IMR-90 (cell line): ENCODE measurements at regions not wholly inside any gene's neighbourhood (a gene's known extent, or its start where the extent isn't known, plus 50 kb on each side); places are given as distances from the start of the nearest gene placed in this dataset.

Experiments used
- ATAC-seq: fragments of 200-7000 bp; cut with Tn5 transposase; 2 replicates; pipeline ENCODE4 v1.9.1; 2020; ENCODE audit warnings: low read depth, mild to moderate bottlenecking, moderate library complexity
- BruUV-seq: library from RNA; stranded (reverse); fragments of 400-500 nt; replicated peaks from 2 replicates; lab custom pipeline; 2021; lab: Mats Ljungman, UMichigan
- CTCF ChIA-PET: fragments of 300-600 bp; formaldehyde crosslinking; extraction: SDS; loops from one replicate; lab custom pipeline; 2021; ENCODE audit warnings: antibody characterized with exemption; lab: Yijun Ruan, JAX
- POLR2A ChIA-PET: fragments of 300-600 bp; sonication (Branson Sonifier 250); formaldehyde crosslinking; loops from one replicate; lab custom pipeline; 2022; ENCODE audit warnings: antibody characterized with exemption; ENCODE audit not compliant: unreplicated experiment; lab: Charles Lee
- DNase-seq: peaks from one replicate; pipeline ENCODE4 v3.0.0; 2013
- H2AFZ ChIP-seq: replicated peaks from 2 replicates; pipeline ENCODE3; 2013; ENCODE audit warnings: low read length, mild to moderate bottlenecking; ENCODE audit not compliant: poor library complexity
- H2AK5ac ChIP-seq: 2 replicates; pipeline ENCODE4 v1.6.1; 2013; ENCODE audit warnings: low read depth, low read length, inconsistent platforms
- H2AK9ac ChIP-seq: replicated peaks from 2 replicates; pipeline ENCODE3; 2013; ENCODE audit warnings: mild to moderate bottlenecking, low read depth, low read length, moderate library complexity; ENCODE audit not compliant: poor library complexity
- H2BK120ac ChIP-seq: 2 replicates; pipeline ENCODE4 v1.6.1; 2013; ENCODE audit warnings: low read depth, low read length, inconsistent platforms
- H2BK15ac ChIP-seq: 3 replicates; pipeline ENCODE4 v1.6.1; 2013; ENCODE audit warnings: low read depth, low read length, inconsistent platforms
- H2BK20ac ChIP-seq: 2 replicates; pipeline ENCODE4 v1.6.1; 2013; ENCODE audit warnings: low read depth, mild to moderate bottlenecking, inconsistent platforms, low read length, moderate library complexity
- H2BK5ac ChIP-seq: 2 replicates; pipeline ENCODE4 v1.6.1; 2013; ENCODE audit warnings: mild to moderate bottlenecking, low read depth, low read length, inconsistent platforms; ENCODE audit not compliant: poor library complexity, severe bottlenecking
- H3K14ac ChIP-seq: replicated peaks from 2 replicates; pipeline ENCODE4 v1.6.1; 2013; ENCODE audit warnings: low read depth, low read length, inconsistent platforms
- H3K18ac ChIP-seq: 2 replicates; pipeline ENCODE4 v1.6.1; 2013; ENCODE audit warnings: low read depth, low read length, control low read depth
- H3K23ac ChIP-seq: 2 replicates; pipeline ENCODE4 v1.6.1; 2013; ENCODE audit warnings: low read depth, low read length, inconsistent platforms
- H3K27ac ChIP-seq: 2 replicates; pipeline ENCODE4 v1.5.1; 2013; ENCODE audit warnings: mild to moderate bottlenecking, control low read depth, low read length; ENCODE audit not compliant: insufficient read depth
- H3K27me3 ChIP-seq: 2 replicates; pipeline ENCODE4 v1.6.1; 2013; ENCODE audit warnings: low read length; ENCODE audit not compliant: control insufficient read depth, insufficient read depth
- H3K36me3 ChIP-seq: 2 replicates; pipeline ENCODE4 v1.6.1; 2013; ENCODE audit warnings: low read length, mixed read lengths; ENCODE audit not compliant: control insufficient read depth, insufficient read depth
- H3K4ac ChIP-seq: 2 replicates; pipeline ENCODE4 v1.6.1; 2013; ENCODE audit warnings: low read depth, low read length, inconsistent platforms
- H3K4me1 ChIP-seq: 2 replicates; pipeline ENCODE4 v1.6.1; 2013; ENCODE audit warnings: low read length, mixed read lengths; ENCODE audit not compliant: control insufficient read depth, insufficient read depth
- H3K4me2 ChIP-seq: 2 replicates; pipeline ENCODE4 v1.6.1; 2013; ENCODE audit warnings: low read depth, mild to moderate bottlenecking, control low read depth, low read length, moderate library complexity
- H3K4me3 ChIP-seq: 2 replicates; pipeline ENCODE4 v1.5.1; 2013; ENCODE audit warnings: low read depth, mild to moderate bottlenecking, control low read depth, low read length, moderate library complexity; ENCODE audit not compliant: insufficient read depth
- H3K56ac ChIP-seq: 2 replicates; pipeline ENCODE4 v1.6.1; 2013; ENCODE audit warnings: low read length, inconsistent platforms; ENCODE audit not compliant: insufficient read depth; ENCODE audit errors: extremely low read depth
- H3K79me1 ChIP-seq, 2 experiments: 2 replicates each; pipeline ENCODE4 v1.6.1; 2013; ENCODE audit warnings: low read length in 2 of 2, inconsistent platforms in 1 of 2, low read depth in 1 of 2
- H3K9ac ChIP-seq: 2 replicates; pipeline ENCODE4 v1.6.1; 2013; ENCODE audit warnings: low read depth, low read length, control low read depth
- H3K9me1 ChIP-seq: 2 replicates; pipeline ENCODE4 v1.6.1; 2013; ENCODE audit warnings: low read length, inconsistent platforms; ENCODE audit not compliant: insufficient read depth
- H3K9me3 ChIP-seq: 2 replicates; pipeline ENCODE4 v1.6.1; 2013; ENCODE audit warnings: low read length; ENCODE audit not compliant: control insufficient read depth, insufficient read depth
- H4K20me1 ChIP-seq: 2 replicates; pipeline ENCODE4 v1.6.1; 2013; ENCODE audit warnings: low read length, inconsistent platforms; ENCODE audit not compliant: insufficient read depth
- H4K5ac ChIP-seq: 2 replicates; pipeline ENCODE4 v1.6.1; 2013; ENCODE audit warnings: mild to moderate bottlenecking, low read depth, low read length, control low read depth
- H4K8ac ChIP-seq, 2 experiments: 2 replicates each; pipeline ENCODE4 v1.6.1; 2013; ENCODE audit warnings: low read depth in 2 of 2, low read length in 2 of 2, control low read depth in 1 of 2, inconsistent platforms in 1 of 2
- H4K91ac ChIP-seq: 2 replicates; pipeline ENCODE4 v1.6.1; 2013; ENCODE audit warnings: low read depth, low read length, inconsistent platforms; ENCODE audit not compliant: insufficient read depth
- BHLHE40 ChIP-seq: fragments of 150-350 bp; IDR thresholded peaks from 2 replicates; pipeline ENCODE4 v1.6.1; 2016; ENCODE audit warnings: mild to moderate bottlenecking, low read depth, low read length
- CEBPB ChIP-seq: IDR thresholded peaks from 2 replicates; pipeline ENCODE4 v1.6.1; 2012; ENCODE audit warnings: low read depth, low read length, improper control_type of control experiment
- CHD1 ChIP-seq: IDR thresholded peaks from 2 replicates; pipeline ENCODE4 v1.6.1; 2012; ENCODE audit warnings: low read depth, low read length, improper control_type of control experiment
- FOS ChIP-seq: fragments of 150-350 bp; IDR thresholded peaks from 2 replicates; pipeline ENCODE4 v1.6.1; 2016; ENCODE audit warnings: low read depth, low read length
- MAFK ChIP-seq: IDR thresholded peaks from 2 replicates; pipeline ENCODE4 v1.6.1; 2012; ENCODE audit warnings: low read depth, low read length, improper control_type of control experiment
- MAZ ChIP-seq: IDR thresholded peaks from 2 replicates; pipeline ENCODE4 v1.6.1; 2012; ENCODE audit warnings: low read depth, mild to moderate bottlenecking, low read length, improper control_type of control experiment, moderate library complexity, borderline replicate concordance
- MXI1 ChIP-seq: IDR thresholded peaks from 2 replicates; pipeline ENCODE4 v1.6.1; 2012; ENCODE audit warnings: low read depth, mild to moderate bottlenecking, low read length, moderate library complexity, borderline replicate concordance
- NFE2L2 ChIP-seq: fragments of 150-350 bp; IDR thresholded peaks from 2 replicates; pipeline ENCODE4 v1.6.1; 2016; ENCODE audit warnings: low read depth, mild to moderate bottlenecking, low read length
- POLR2A ChIP-seq: IDR thresholded peaks from 2 replicates; pipeline ENCODE4 v1.6.1; 2012; ENCODE audit warnings: mild to moderate bottlenecking, low read depth, low read length
- RAD21 ChIP-seq: IDR thresholded peaks from 2 replicates; pipeline ENCODE4 v1.6.1; 2012; ENCODE audit warnings: low read length, improper control_type of control experiment
- RCOR1 ChIP-seq: IDR thresholded peaks from 2 replicates; pipeline ENCODE4 v1.6.1; 2012; ENCODE audit warnings: mild to moderate bottlenecking, low read length, improper control_type of control experiment; ENCODE audit not compliant: insufficient replicate concordance
- RFX5 ChIP-seq: IDR thresholded peaks from 2 replicates; pipeline ENCODE4 v1.8.0; 2012; ENCODE audit warnings: low read depth, mild to moderate bottlenecking, low read length, moderate library complexity
- SMC3 ChIP-seq: fragments of 150-350 bp; IDR thresholded peaks from 2 replicates; pipeline ENCODE4 v1.6.1; 2016; ENCODE audit warnings: low read depth, mild to moderate bottlenecking, antibody characterized with exemption, low read length, moderate library complexity
- WGBS, 2 experiments: methylation state at CpG; one replicate each; pipeline versions ENCODE4 v1.1.5 to v1.1.7; 2013; ENCODE audit warnings: missing lambda C conversion rate in 2 of 2; ENCODE audit not compliant: insufficient read length in 1 of 2; ENCODE audit errors: extremely low coverage in 2 of 2; 5-methylcytosine and 5-hydroxymethylcytosine counted together
- dilution Hi-C: fragments of 300-500 bp; cut with HindIII; formaldehyde crosslinking; loops from one replicate; pipeline ENCODE4 v1.14.3; 2018; ENCODE audit warnings: low sequenced_read_pairs; ENCODE audit not compliant: unreplicated experiment
- in situ Hi-C: fragments of 300-500 bp; cut with MboI; formaldehyde crosslinking; loops from 3 replicates; pipeline ENCODE4 v1.14.3; 2019; ENCODE audit warnings: low sequenced_read_pairs, inconsistent platforms, mixed read lengths
- intact Hi-C: fragments of 100-400 bp; cut with micrococcal nuclease; formaldehyde crosslinking; loops from 2 replicates; pipeline ENCODE4 v1.10.0; 2022
- TF ChIP-seq, protein P1 (sequence below): conservative IDR thresholded peaks from 2 replicates; pipeline ENCODE4 v1.5.1; 2012; ENCODE audit warnings: mild to moderate bottlenecking, low read depth, low read length, improper control_type of control experiment
- TF ChIP-seq, protein P2 (sequence below): fragments of 150-350 bp; IDR thresholded peaks from 2 replicates; pipeline ENCODE4 v1.6.1; 2017; ENCODE audit warnings: mild to moderate bottlenecking, antibody characterized with exemption, low read length, low read depth
- TF ChIP-seq, protein P3 (sequence below): fragments of 150-350 bp; IDR thresholded peaks from 2 replicates; pipeline ENCODE4 v1.6.1; 2016; ENCODE audit warnings: low read depth, mild to moderate bottlenecking, low read length, moderate library complexity, borderline replicate concordance

DNA sequence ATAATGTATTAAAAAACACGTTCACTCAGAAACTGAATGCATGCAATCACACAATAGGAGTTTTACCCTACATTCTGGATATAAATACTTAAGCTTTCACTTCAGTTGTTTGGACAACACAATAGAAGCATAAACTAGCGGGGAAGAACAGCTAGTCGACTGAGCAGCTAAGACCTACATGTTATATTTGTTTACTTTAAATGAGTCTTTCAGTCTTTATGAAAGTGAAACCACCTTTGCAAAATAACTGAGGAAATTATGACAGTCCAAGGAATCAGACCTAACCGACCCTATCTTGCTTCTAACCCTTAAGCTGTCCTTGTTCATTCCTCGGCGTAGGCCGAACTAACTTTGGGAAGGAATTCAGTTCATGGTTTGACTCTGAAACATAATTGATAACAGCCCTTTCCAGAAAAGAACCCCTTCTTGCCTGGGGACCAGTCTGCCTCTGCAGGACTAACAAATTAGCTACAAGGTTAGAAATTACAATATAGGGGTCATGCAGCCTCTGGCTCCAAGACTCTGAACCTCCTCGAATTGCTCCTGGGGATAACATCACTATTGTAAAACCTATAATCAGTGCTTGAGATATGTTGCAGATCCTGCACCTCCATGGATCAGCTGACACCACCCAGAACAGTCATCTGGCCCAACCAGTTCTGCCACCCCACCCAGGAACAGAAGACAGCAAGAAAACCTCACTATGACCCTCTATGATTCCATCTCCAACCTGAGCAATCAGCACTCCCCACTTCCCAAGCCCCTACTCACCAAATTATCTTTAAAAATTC is 185.1 kb upstream of the KLF6 start:
- no peaks in the 10 kb centered on the region; the same call in 1 of the 2 replicates for H3K9me1 ChIP-seq
- intact Hi-C loops (no loop called here), in situ Hi-C loops (no loop called here), dilution Hi-C loops (no loop called here)
- ChIA-PET POLR2A (no interaction called here), CTCF (no interaction called here)
- no peaks in the 10 kb centered on the region for H3K9me3 ChIP-seq
- no peak overlapping the region for H3K56ac ChIP-seq
- H3K4me1 ChIP-seq: no peaks in the 10 kb centered on the region
- H4K91ac ChIP-seq: no peak overlapping the region
- no peak overlapping the region for H2AK5ac ChIP-seq
- no peak overlapping the region for H4K8ac ChIP-seq
- H3K79me1 ChIP-seq: no peaks in the 10 kb centered on the region
- no peak overlapping the region for H3K4ac ChIP-seq
- H3K18ac ChIP-seq: no peak overlapping the region
- no peak overlapping the region for H2BK5ac ChIP-seq
- no peak overlapping the region for H3K9ac ChIP-seq
- no peak overlapping the region for H2AK9ac ChIP-seq
- no peaks in the 10 kb centered on the region for H4K20me1 ChIP-seq
- BruUV-seq: no TSS peak
- no peak overlapping the region for H2BK120ac ChIP-seq
- no peak overlapping the region; the same call in 1 of the 2 replicates for H3K14ac ChIP-seq
- H2AFZ ChIP-seq: no peak overlapping the region
- H3K27me3 ChIP-seq: no peaks in the 10 kb centered on the region
- H3K23ac ChIP-seq: no peak overlapping the region
- H3K4me2 ChIP-seq: peak overlapping the region; percentile 42; the same call in 1 of the 2 replicates
- no peak overlapping the region for H3K4me3 ChIP-seq
- H2BK15ac ChIP-seq: no peak overlapping the region
- no peak for ATAC-seq
- no peak overlapping the region for H2BK20ac ChIP-seq
- peak overlapping the region; percentile 31; the same call in 1 of the 2 replicates for H4K5ac ChIP-seq
- TF ChIP-seq MAZ: no peak
- TF ChIP-seq BHLHE40: no peak
- TF ChIP-seq, protein P1, sequence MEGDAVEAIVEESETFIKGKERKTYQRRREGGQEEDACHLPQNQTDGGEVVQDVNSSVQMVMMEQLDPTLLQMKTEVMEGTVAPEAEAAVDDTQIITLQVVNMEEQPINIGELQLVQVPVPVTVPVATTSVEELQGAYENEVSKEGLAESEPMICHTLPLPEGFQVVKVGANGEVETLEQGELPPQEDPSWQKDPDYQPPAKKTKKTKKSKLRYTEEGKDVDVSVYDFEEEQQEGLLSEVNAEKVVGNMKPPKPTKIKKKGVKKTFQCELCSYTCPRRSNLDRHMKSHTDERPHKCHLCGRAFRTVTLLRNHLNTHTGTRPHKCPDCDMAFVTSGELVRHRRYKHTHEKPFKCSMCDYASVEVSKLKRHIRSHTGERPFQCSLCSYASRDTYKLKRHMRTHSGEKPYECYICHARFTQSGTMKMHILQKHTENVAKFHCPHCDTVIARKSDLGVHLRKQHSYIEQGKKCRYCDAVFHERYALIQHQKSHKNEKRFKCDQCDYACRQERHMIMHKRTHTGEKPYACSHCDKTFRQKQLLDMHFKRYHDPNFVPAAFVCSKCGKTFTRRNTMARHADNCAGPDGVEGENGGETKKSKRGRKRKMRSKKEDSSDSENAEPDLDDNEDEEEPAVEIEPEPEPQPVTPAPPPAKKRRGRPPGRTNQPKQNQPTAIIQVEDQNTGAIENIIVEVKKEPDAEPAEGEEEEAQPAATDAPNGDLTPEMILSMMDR: no peak
- TF ChIP-seq, protein P2, sequence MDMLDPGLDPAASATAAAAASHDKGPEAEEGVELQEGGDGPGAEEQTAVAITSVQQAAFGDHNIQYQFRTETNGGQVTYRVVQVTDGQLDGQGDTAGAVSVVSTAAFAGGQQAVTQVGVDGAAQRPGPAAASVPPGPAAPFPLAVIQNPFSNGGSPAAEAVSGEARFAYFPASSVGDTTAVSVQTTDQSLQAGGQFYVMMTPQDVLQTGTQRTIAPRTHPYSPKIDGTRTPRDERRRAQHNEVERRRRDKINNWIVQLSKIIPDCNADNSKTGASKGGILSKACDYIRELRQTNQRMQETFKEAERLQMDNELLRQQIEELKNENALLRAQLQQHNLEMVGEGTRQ: no peak
- no peak for TF ChIP-seq CHD1
- TF ChIP-seq SMC3: no peak
- TF ChIP-seq RCOR1: no peak
- no peak for TF ChIP-seq POLR2A
- no peak for TF ChIP-seq RFX5
- no peak for TF ChIP-seq MAFK
- TF ChIP-seq FOS: no peak
- no peak for TF ChIP-seq MXI1
- no peak for TF ChIP-seq CEBPB
- TF ChIP-seq, protein P3, sequence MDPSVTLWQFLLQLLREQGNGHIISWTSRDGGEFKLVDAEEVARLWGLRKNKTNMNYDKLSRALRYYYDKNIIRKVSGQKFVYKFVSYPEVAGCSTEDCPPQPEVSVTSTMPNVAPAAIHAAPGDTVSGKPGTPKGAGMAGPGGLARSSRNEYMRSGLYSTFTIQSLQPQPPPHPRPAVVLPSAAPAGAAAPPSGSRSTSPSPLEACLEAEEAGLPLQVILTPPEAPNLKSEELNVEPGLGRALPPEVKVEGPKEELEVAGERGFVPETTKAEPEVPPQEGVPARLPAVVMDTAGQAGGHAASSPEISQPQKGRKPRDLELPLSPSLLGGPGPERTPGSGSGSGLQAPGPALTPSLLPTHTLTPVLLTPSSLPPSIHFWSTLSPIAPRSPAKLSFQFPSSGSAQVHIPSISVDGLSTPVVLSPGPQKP: no peak
- TF ChIP-seq NFE2L2: no peak
- no peak for TF ChIP-seq RAD21
- H3K27ac ChIP-seq: no peak overlapping the region
- DNase-seq: peak; percentile 16
- WGBS, 2 experiments: no CpG with 5 or more reads among the region's 8 CpGs
- no peaks in the 10 kb centered on the region for H3K36me3 ChIP-seq
